GM12864 (cell line): ENCODE measurements at regions not wholly inside any gene's neighbourhood (a gene's known extent, or its start where the extent isn't known, plus 50 kb on each side); places are given as distances from the start of the nearest gene placed in this dataset.

Experiments used
- DNase-seq: peaks from one replicate; pipeline ENCODE4 v3.0.0-alpha.2; 2011; ENCODE audit warnings: low read depth
- H3K4me3 ChIP-seq: 2 replicates; pipeline ENCODE4 v1.5.1; 2011; ENCODE audit warnings: mild to moderate bottlenecking, low read depth, low read length, control low read depth
- TF ChIP-seq, protein P1 (sequence below): IDR thresholded peaks from 2 replicates; pipeline ENCODE4 v1.5.1; 2011; ENCODE audit warnings: low read depth, mild to moderate bottlenecking, moderate library complexity, low read length, control low read depth, inconsistent platforms; ENCODE audit errors: missing control alignments

DNA sequence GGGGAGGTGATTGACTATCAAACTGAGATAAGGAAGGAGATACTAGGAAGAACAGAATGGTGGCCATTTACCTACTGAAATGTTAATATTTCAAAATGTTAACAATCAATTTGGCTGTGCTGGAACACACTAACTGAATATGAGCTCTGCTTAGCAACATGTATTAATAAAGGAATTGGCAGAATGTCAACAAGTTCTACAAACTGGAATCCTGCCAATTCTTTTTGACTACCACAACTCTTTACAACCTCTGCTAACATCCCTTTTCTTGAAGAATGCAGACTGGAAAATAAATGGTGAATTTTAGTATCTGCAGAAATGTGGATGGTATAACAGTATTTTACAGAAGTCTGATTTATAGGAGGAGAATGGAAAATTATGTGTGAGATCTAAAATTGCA, 446.4 kb downstream of the ISL1 start:
- TF ChIP-seq, protein P1, sequence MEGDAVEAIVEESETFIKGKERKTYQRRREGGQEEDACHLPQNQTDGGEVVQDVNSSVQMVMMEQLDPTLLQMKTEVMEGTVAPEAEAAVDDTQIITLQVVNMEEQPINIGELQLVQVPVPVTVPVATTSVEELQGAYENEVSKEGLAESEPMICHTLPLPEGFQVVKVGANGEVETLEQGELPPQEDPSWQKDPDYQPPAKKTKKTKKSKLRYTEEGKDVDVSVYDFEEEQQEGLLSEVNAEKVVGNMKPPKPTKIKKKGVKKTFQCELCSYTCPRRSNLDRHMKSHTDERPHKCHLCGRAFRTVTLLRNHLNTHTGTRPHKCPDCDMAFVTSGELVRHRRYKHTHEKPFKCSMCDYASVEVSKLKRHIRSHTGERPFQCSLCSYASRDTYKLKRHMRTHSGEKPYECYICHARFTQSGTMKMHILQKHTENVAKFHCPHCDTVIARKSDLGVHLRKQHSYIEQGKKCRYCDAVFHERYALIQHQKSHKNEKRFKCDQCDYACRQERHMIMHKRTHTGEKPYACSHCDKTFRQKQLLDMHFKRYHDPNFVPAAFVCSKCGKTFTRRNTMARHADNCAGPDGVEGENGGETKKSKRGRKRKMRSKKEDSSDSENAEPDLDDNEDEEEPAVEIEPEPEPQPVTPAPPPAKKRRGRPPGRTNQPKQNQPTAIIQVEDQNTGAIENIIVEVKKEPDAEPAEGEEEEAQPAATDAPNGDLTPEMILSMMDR = no peak
- DNase-seq = no peak
- no peak overlapping the region for H3K4me3 ChIP-seq

DNA sequence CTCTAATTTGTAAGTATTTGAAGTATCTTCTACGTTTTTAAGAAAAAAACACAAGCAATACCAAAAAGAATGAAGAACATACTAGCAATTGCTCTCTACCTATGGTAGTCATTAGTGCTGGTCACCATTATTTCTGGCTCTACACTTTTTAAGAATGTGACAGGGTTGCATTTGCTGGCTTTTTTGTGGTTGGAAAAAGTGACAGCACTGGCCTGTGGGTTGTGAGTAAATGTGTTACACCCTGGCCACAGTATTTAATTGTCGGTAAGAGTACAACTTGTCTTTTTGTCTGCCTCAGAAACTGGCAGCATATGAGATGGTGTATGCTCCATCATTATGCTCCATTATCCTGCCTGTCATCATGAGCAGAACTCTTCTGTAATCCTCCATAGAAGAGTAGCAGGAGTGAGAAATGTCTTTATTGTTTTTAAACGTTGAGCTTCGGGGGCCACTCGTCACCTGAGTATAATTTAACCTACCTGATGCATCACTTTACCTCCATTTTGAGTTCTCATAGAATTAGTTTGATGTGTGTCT, 449.8 kb downstream of the ISL1 start:
- no peak overlapping the region for H3K4me3 ChIP-seq
- no peak for DNase-seq
- TF ChIP-seq, protein P1 = no peak

GRCh38 chr5:51838459-51838858, 455.2 kb downstream of the ISL1 start:
- TF ChIP-seq, protein P1 = no peak
- no peak for DNase-seq
- no peak overlapping the region for H3K4me3 ChIP-seq

DNA sequence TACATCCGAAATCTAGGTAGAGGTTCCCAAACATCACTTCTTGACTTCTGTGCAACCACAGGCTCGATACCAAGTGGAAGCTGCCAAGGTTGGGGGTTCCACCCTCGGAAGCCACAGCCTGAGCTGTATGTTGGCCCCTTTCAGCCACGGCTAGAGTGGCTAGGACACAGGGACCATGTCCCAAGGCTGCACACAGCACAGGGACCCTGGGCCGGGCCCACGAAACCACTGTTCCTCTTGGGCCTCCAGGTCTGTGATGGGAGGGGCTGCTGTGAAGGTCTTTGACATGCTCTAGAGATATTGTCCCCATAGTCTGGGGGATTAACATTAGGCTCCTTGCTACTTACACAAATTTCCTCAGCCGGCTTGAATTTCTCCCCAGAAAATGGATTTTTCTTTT, 460.6 kb downstream of the ISL1 start:
- no peak for DNase-seq
- H3K4me3 ChIP-seq = no peak overlapping the region
- TF ChIP-seq, protein P1 = no peak

DNA sequence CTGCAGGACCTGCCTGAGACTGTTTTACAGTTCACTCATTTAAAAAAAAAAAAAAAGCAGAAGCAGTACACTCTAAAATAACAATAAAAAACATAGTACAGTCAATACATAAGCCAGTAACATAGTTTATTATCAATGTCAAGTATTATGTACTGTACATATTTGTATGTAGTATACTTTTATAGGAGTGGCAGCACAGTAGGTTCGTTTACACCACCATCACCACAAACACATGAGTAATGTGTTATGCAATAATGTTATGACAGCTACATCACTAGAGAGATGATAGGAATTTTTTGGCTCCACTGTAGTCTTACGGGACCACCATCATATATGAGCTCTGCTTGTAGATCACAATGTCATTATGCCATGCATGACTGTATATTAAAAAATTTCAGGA, 462.8 kb downstream of the ISL1 start:
- DNase-seq = no peak
- no peak overlapping the region for H3K4me3 ChIP-seq
- TF ChIP-seq, protein P1 = no peak

- H3K4me3 ChIP-seq = no peak overlapping the region
- TF ChIP-seq, protein P1 = no peak
- no peak for DNase-seq
Observed at GRCh38 chr5:51859624-51860023, 476.4 kb downstream of the ISL1 start.

DNA sequence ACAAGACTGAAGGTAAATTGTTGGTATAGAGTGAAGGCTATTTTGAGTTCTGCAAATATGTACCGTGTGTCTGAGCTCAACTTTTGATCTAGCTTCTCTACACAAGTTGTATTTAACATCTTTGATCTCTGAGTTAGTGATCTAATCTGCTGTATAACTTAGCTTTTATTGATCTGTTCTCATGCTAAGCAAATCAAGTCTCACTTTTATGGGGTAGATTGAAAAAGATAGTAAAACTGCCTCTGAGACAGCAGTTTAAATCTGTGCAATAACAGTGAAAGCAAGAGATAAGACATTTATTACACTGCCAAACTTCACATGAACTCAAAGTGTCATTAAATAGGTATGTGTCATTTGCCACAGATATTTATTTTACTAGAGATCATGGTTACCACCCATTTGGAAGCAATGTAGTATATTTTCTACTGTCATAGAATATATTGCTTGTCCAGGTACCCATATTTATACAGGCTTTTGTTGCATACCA, 477.3 kb downstream of the ISL1 start:
- TF ChIP-seq, protein P1 = no peak
- DNase-seq = no peak
- no peak overlapping the region for H3K4me3 ChIP-seq
